ENCODE measurements at regions not wholly inside any gene's neighbourhood (a gene's known extent, or its start where the extent isn't known, plus 50 kb on each side); places are given as distances from the start of the nearest gene placed in this dataset.

DNA sequence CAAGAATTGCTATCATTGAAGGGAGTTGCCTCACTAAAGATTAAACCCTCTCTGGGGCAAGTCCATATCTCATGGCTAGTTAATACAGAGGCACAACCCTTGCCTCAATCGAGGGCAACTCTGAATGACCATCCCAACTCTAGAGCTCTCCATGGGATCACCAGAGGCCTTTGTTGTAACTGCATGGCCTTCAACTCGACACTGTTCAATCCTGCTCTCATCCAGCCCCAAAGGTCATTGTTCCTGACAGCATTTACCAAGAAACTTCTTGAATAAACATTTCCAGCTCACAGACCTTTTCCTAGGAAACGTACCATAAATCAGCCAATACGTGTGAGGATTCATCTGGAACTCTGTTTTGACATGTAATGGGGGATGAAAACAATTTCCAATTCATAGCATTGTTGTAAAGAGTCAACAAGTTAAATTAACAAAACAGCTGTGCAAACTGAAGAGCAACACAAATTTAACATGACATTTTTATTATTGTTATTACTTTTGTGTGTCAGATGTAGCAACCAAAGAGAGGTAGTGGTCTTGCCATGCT, 452.7 kb downstream of the SUCLA2 start:
- no peak for DNase-seq (ENCODE audit: extremely low spot score)
- H3K36me3 ChIP-seq: no peaks in the 10 kb centered on the region
- no peak overlapping the region for H3K27ac ChIP-seq (replicated peaks in 1 of 4)
- no peaks in the 10 kb centered on the region for H3K9me3 ChIP-seq
- peaks cover 10 to 23% (median 18%) of the 10 kb centered on the region in 4 donors for H3K4me1 ChIP-seq
- intact Hi-C loops (cut with DNase I): no loop called here
- H3K4me3 ChIP-seq: no peak overlapping the region
- TF ChIP-seq CTCF (IDR thresholded peaks at IDR 0.05) (no peak), POLR2A (IDR thresholded peaks at IDR 0.05; ENCODE audit: low read depth) (no peak), EP300 (IDR thresholded peaks at IDR 0.05) (no peak), POLR2AphosphoS5 (IDR thresholded peaks at IDR 0.05) (no peak)
- 76% methylated on average over 4 of the region's 4 CpGs for WGBS
- H3K27me3 ChIP-seq: no peaks in the 10 kb centered on the region

- H3K4me3 ChIP-seq: no peak overlapping the region
- H3K36me3 ChIP-seq: no peaks in the 10 kb centered on the region
- H3K27ac ChIP-seq (replicated peaks in 1 of 4): no peak overlapping the region
Observed at GRCh38 chr13:47546391-47547225, 454.5 kb downstream of the SUCLA2 start.

GRCh38 chr13:47545201-47546024, 455.7 kb downstream of the SUCLA2 start:
- DNase-seq (ENCODE audit: extremely low spot score): no peak
- TF ChIP-seq EP300 (IDR thresholded peaks at IDR 0.05): no peak
- no peak for TF ChIP-seq CTCF (IDR thresholded peaks at IDR 0.05)
- no peak for TF ChIP-seq POLR2A (IDR thresholded peaks at IDR 0.05; ENCODE audit: low read depth)
- TF ChIP-seq POLR2AphosphoS5 (IDR thresholded peaks at IDR 0.05): no peak
- H3K36me3 ChIP-seq: no peaks in the 10 kb centered on the region
- intact Hi-C loops (cut with DNase I): no loop called here
- WGBS: 39% methylated on average over 4 of the region's 5 CpGs
- no peak overlapping the region for H3K4me3 ChIP-seq
- peaks cover 10 to 23% (median 18%) of the 10 kb centered on the region in 4 donors for H3K4me1 ChIP-seq
- no peak overlapping the region for H3K27ac ChIP-seq (replicated peaks in 1 of 4)
- H3K9me3 ChIP-seq: no peaks in the 10 kb centered on the region
- H3K27me3 ChIP-seq: no peaks in the 10 kb centered on the region

More at GRCh38 chr13:47546391-47547225, 454.5 kb downstream of the SUCLA2 start:
- DNase-seq (ENCODE audit: extremely low spot score): no peak
- TF ChIP-seq CTCF (IDR thresholded peaks at IDR 0.05) (no peak), POLR2AphosphoS5 (IDR thresholded peaks at IDR 0.05) (no peak), POLR2A (IDR thresholded peaks at IDR 0.05; ENCODE audit: low read depth) (no peak), EP300 (IDR thresholded peaks at IDR 0.05) (no peak)
- Histone ChIP-seq H3K27me3 (no peaks in the 10 kb centered on the region), H3K4me1 (peaks cover 10 to 23% (median 18%) of the 10 kb centered on the region in 4 donors), H3K9me3 (no peaks in the 10 kb centered on the region)
- 45% methylated on average over 7 of the region's 7 CpGs for WGBS
- intact Hi-C loops (cut with DNase I): no loop called here

- intact Hi-C loops (cut with DNase I): no loop called here
Observed at GRCh38 chr13:47539317-47539716, 461.8 kb downstream of the SUCLA2 start.

More at GRCh38 chr13:47539317-47539716, 461.8 kb downstream of the SUCLA2 start:
- TF ChIP-seq POLR2A (IDR thresholded peaks at IDR 0.05; ENCODE audit: low read depth): no peak
- TF ChIP-seq CTCF (IDR thresholded peaks at IDR 0.05): no peak
- Histone ChIP-seq H3K27me3 (no peaks in the 10 kb centered on the region), H3K27ac (replicated peaks in 1 of 4) (no peak overlapping the region), H3K4me3 (no peak overlapping the region), H3K36me3 (no peaks in the 10 kb centered on the region), H3K9me3 (peaks cover 0 to 8% (median 0%) of the 10 kb centered on the region in 4 donors), H3K4me1 (no peaks in the 10 kb centered on the region)
- WGBS: 76% methylated on average over 2 of the region's 2 CpGs
- DNase-seq (ENCODE audit: extremely low spot score): no peak

Measured in esophagus muscularis mucosa (tissue), 4 donors.